ENCODE measurements at regions not wholly inside any gene's neighbourhood (a gene's known extent, or its start where the extent isn't known, plus 50 kb on each side); places are given as distances from the start of the nearest gene placed in this dataset.
A peak's percentile ranks its signal among the peaks of the same experiment; 100 is the strongest.
"Not testable (repeated sequence)": the region's sequence is repeated elsewhere in the genome, so short reads cannot be mapped to it uniquely, and the experiment has no call there.

- DNase-seq (ENCODE audit: low spot score) = no peak
Measured at GRCh38 chr3:86554383-86554782, 436.6 kb downstream of the VGLL3 start.

GRCh38 chr3:86547692-86548091 is 443.3 kb downstream of the VGLL3 start:
- peak; percentile 68 for DNase-seq (ENCODE audit: low spot score)

- no peak for DNase-seq (ENCODE audit: low spot score)
Measured at GRCh38 chr3:86537171-86537570, 453.8 kb downstream of the VGLL3 start.

GRCh38 chr3:86519819-86520218 is 471.1 kb downstream of the VGLL3 start:
- no peak for DNase-seq (ENCODE audit: low spot score)

GRCh38 chr3:86481636-86482035 is 509.3 kb downstream of the VGLL3 start:
- DNase-seq (ENCODE audit: low spot score) = no peak

GRCh38 chr3:86481031-86481430 is 509.9 kb downstream of the VGLL3 start:
- DNase-seq (ENCODE audit: low spot score) = no peak

- DNase-seq (ENCODE audit: low spot score) = no peak
Measured at GRCh38 chr3:86464180-86464579, 526.8 kb downstream of the VGLL3 start.

- DNase-seq (ENCODE audit: low spot score) = no peak
Measured at GRCh38 chr3:86451749-86452148, 539.2 kb downstream of the VGLL3 start.

GRCh38 chr3:86438544-86438943 is 552.4 kb downstream of the VGLL3 start:
- no peak for DNase-seq (ENCODE audit: low spot score)

- DNase-seq (ENCODE audit: low spot score) = no peak
Measured at GRCh38 chr3:86427343-86427742, 563.6 kb downstream of the VGLL3 start.

GRCh38 chr3:86420990-86421739 is 569.8 kb downstream of the VGLL3 start:
- no peak for DNase-seq (ENCODE audit: low spot score)

GRCh38 chr3:86418861-86419260 is 572.1 kb downstream of the VGLL3 start:
- DNase-seq (ENCODE audit: low spot score) = no peak

- no peak for DNase-seq (ENCODE audit: low spot score)
Measured at GRCh38 chr3:86416334-86416733, 574.6 kb downstream of the VGLL3 start.

GRCh38 chr3:86413645-86414044 is 577.3 kb downstream of the VGLL3 start:
- no peak for DNase-seq (ENCODE audit: low spot score)

- no peak for DNase-seq (ENCODE audit: low spot score)
Measured at GRCh38 chr3:86410587-86410986, 580.4 kb downstream of the VGLL3 start.

GRCh38 chr3:86389759-86390158 is 601.2 kb downstream of the VGLL3 start:
- not testable (repeated sequence) for DNase-seq (ENCODE audit: low spot score)

- no peak for DNase-seq (ENCODE audit: low spot score)
Measured at GRCh38 chr3:86388820-86389219, 602.1 kb downstream of the VGLL3 start.

- no peak for DNase-seq (ENCODE audit: low spot score)
Measured at GRCh38 chr3:86382556-86382955, 608.4 kb downstream of the VGLL3 start.

GRCh38 chr3:86381247-86381646 is 609.7 kb downstream of the VGLL3 start:
- DNase-seq (ENCODE audit: low spot score) = no peak

- DNase-seq (ENCODE audit: low spot score) = no peak
Measured at GRCh38 chr3:86379280-86379679, 611.7 kb downstream of the VGLL3 start.

GRCh38 chr3:86378829-86379228 is 612.1 kb downstream of the VGLL3 start:
- DNase-seq (ENCODE audit: low spot score) = no peak

- DNase-seq (ENCODE audit: low spot score) = not testable (repeated sequence)
Measured at GRCh38 chr3:86335566-86335965, 655.4 kb downstream of the VGLL3 start.

GRCh38 chr3:86333636-86334035 is 657.3 kb downstream of the VGLL3 start:
- no peak for DNase-seq (ENCODE audit: low spot score)

- DNase-seq (ENCODE audit: low spot score) = no peak
Measured at GRCh38 chr3:86303935-86304334, 687.0 kb downstream of the VGLL3 start.

Measured in iPS-NIHi11 (cell line).